Right lobe of liver (tissue), 6 donors: ENCODE measurements at regions not wholly inside any gene's neighbourhood (a gene's known extent, or its start where the extent isn't known, plus 50 kb on each side); places are given as distances from the start of the nearest gene placed in this dataset.
A peak's percentile ranks its signal among the peaks of the same experiment; 100 is the strongest.
"Not testable (repeated sequence)": the region's sequence is repeated elsewhere in the genome, so short reads cannot be mapped to it uniquely, and the experiment has no call there.

Source experiments
- ATAC-seq, 4 donors: fragments of 200-7000 bp; cut with Tn5 transposase; one replicate each; pipeline ENCODE4 v1.9.1; 2020; ENCODE audit warnings: mild to moderate bottlenecking in 4 of 4, moderate library complexity in 4 of 4
- DNase-seq, 3 donors: peaks; one replicate each; pipeline ENCODE4 v3.0.0-alpha.2; 2020
- H3K27ac ChIP-seq, 3 donors: fragments of 200-600 bp; one replicate each; pipeline ENCODE4 v1.8.0; 2022
- H3K27me3 ChIP-seq, 2 donors: fragments of 200-600 bp; one replicate each; pipeline ENCODE4 v1.8.0; 2022
- H3K36me3 ChIP-seq, 4 donors: fragments of 200-600 bp; sonication (generic) in 1 of 4; one replicate each; pipeline versions ENCODE4 v1.5.1 to v1.8.0; 2017 to 2022; ENCODE audit warnings: control low read depth in 1 of 4
- H3K4me1 ChIP-seq, 4 donors: fragments of 200-600 bp; sonication (generic) in 1 of 4; one replicate each; pipeline versions ENCODE4 v1.5.1 to v1.8.0; 2017 to 2022; ENCODE audit warnings: control low read depth in 1 of 4
- H3K4me3 ChIP-seq, 3 donors: fragments of 200-600 bp; one replicate each; pipeline ENCODE4 v1.8.0; 2022
- H3K9me3 ChIP-seq, 4 donors: fragments of 200-600 bp; sonication (generic) in 1 of 4; one replicate each; pipeline versions ENCODE4 v1.5.1 to v1.8.0; 2017 to 2022; ENCODE audit warnings: control low read depth in 1 of 4
- CTCF ChIP-seq, 4 donors: fragments of 200-600 bp in 3 of 4; fragments of 450-650 bp in 1 of 4; IDR thresholded peaks; one replicate each; pipeline versions ENCODE4 v1.5.1 to v1.8.0; 2016 to 2022; ENCODE audit warnings: antibody characterized with exemption in 4 of 4, mild to moderate bottlenecking in 2 of 4
- POLR2A ChIP-seq: fragments of 450-650 bp; IDR thresholded peaks from one replicate; pipeline ENCODE4 v1.6.1; 2017; ENCODE audit warnings: antibody characterized with exemption, mild to moderate bottlenecking
- WGBS: methylation state at CpG from one replicate; pipeline ENCODE4 v1.1.6; 2018; ENCODE audit warnings: low coverage, low lambda C conversion rate; ENCODE audit not compliant: insufficient coverage; ENCODE audit errors: missing lambda C conversion rate; 5-methylcytosine and 5-hydroxymethylcytosine counted together
- intact Hi-C, 2 donors: fragments of 100-400 bp; cut with DNase I; formaldehyde crosslinking; loops; one replicate each; pipeline versions ENCODE4 v1.11.2 to v1.14.1; 2022
- donor health status: DM: no; HTN: yes; CAD: no.
- donor health status: DM: no; HTN: no; CAD: no.
- donor health status: DM: no; HTN: no; CAD: no.
- donor health status: DM: no; HTN: yes; CAD: no.
- donor health status: DM: no; HTN: yes; CAD: no.

- no peak for DNase-seq
- Histone ChIP-seq H3K9me3 (no peaks in the 10 kb centered on the region), H3K27ac (no peak overlapping the region), H3K27me3 (no peaks in the 10 kb centered on the region), H3K4me1 (no peaks in the 10 kb centered on the region), H3K36me3 (no peaks in the 10 kb centered on the region), H3K4me3 (no peak overlapping the region)
- 73% methylated on average over 3 of the region's 3 CpGs for WGBS
- ATAC-seq, result peak in 3 of 4 donors; percentile 23 to 49 (median 41)
- intact Hi-C loops, result no loop called here
- TF ChIP-seq POLR2A (no peak), CTCF (IDR thresholded peaks at IDR 0.05) (no peak)
These were observed 195.1 kb downstream of the TXNL1 start for GRCh38 chr18:56443166-56443907.

GRCh38 chr18:56438480-56438879, 199.9 kb downstream of the TXNL1 start:
- WGBS, result 29% methylated on average over 2 of the region's 2 CpGs
- H3K4me3 ChIP-seq, ATAC-seq, H3K36me3 ChIP-seq, H3K4me1 ChIP-seq, H3K27ac ChIP-seq, H3K9me3 ChIP-seq, H3K27me3 ChIP-seq, intact Hi-C loops, DNase-seq: not testable (repeated sequence)

GRCh38 chr18:56436651-56437050, 201.7 kb downstream of the TXNL1 start:
- 26% methylated on average over 1 of the region's 1 CpG for WGBS
- no peaks in the 10 kb centered on the region for H3K4me1 ChIP-seq
- intact Hi-C loops, result no loop called here
- DNase-seq (no peak), ATAC-seq (no peak)
- no peaks in the 10 kb centered on the region for H3K9me3 ChIP-seq
- TF ChIP-seq CTCF (IDR thresholded peaks at IDR 0.05) (no peak), POLR2A (no peak)
- no peaks in the 10 kb centered on the region for H3K27me3 ChIP-seq
- no peak overlapping the region for H3K27ac ChIP-seq
- no peaks in the 10 kb centered on the region for H3K36me3 ChIP-seq
- no peak overlapping the region for H3K4me3 ChIP-seq

GRCh38 chr18:56433919-56434318, 204.5 kb downstream of the TXNL1 start:
- no peaks in the 10 kb centered on the region for H3K27me3 ChIP-seq
- no peaks in the 10 kb centered on the region for H3K36me3 ChIP-seq
- ATAC-seq (no peak), DNase-seq (no peak)
- no peak for TF ChIP-seq CTCF (IDR thresholded peaks at IDR 0.05)
- no peak for TF ChIP-seq POLR2A
- no peaks in the 10 kb centered on the region for H3K4me1 ChIP-seq
- intact Hi-C loops, result no loop called here
- H3K27ac ChIP-seq, result no peak overlapping the region
- H3K4me3 ChIP-seq, result no peak overlapping the region
- H3K9me3 ChIP-seq, result no peaks in the 10 kb centered on the region
- 57% methylated on average over 3 of the region's 3 CpGs for WGBS

GRCh38 chr18:56431551-56431950, 206.8 kb downstream of the TXNL1 start:
- no peaks in the 10 kb centered on the region for H3K9me3 ChIP-seq
- DNase-seq, result no peak
- TF ChIP-seq CTCF (IDR thresholded peaks at IDR 0.05) (no peak), POLR2A (no peak)
- intact Hi-C loops, result no loop called here
- H3K4me3 ChIP-seq, result no peak overlapping the region
- H3K27ac ChIP-seq, result no peak overlapping the region
- ATAC-seq, result peak in 2 of 4 donors; percentile 59 to 71
- no peaks in the 10 kb centered on the region for H3K36me3 ChIP-seq
- H3K27me3 ChIP-seq, result no peaks in the 10 kb centered on the region
- H3K4me1 ChIP-seq, result no peaks in the 10 kb centered on the region
